HG03378 (cell line): ENCODE measurements at regions not wholly inside any gene's neighbourhood (a gene's known extent, or its start where the extent isn't known, plus 50 kb on each side); places are given as distances from the start of the nearest gene placed in this dataset.

Source experiments
- ATAC-seq: cut with Tn5 transposase; IDR thresholded peaks from one replicate; pipeline ENCODE4 v1.9.1; 2021; ENCODE audit warnings: mild to moderate bottlenecking, moderate library complexity; ENCODE audit not compliant: unreplicated experiment

- no peak for ATAC-seq
Measured at GRCh38 chr11:116563028-116563711, 209.6 kb downstream of the BUD13 start.

GRCh38 chr11:116560589-116560988, 212.2 kb downstream of the BUD13 start:
- no peak for ATAC-seq

- no peak for ATAC-seq
Measured at GRCh38 chr11:116558504-116559211, 214.1 kb downstream of the BUD13 start.

GRCh38 chr11:116557282-116557681, 215.5 kb downstream of the BUD13 start:
- ATAC-seq, result no peak

GRCh38 chr11:116556483-116556882, 216.3 kb downstream of the BUD13 start:
- no peak for ATAC-seq

- ATAC-seq, result no peak
Measured at GRCh38 chr11:116553482-116553881, 219.3 kb downstream of the BUD13 start.

GRCh38 chr11:116551576-116551975, 221.2 kb downstream of the BUD13 start:
- ATAC-seq, result no peak

GRCh38 chr11:116548256-116548655, 224.5 kb downstream of the BUD13 start:
- ATAC-seq, result no peak

- ATAC-seq, result no peak
Measured at GRCh38 chr11:116547571-116547970, 225.2 kb downstream of the BUD13 start.

GRCh38 chr11:116545912-116546311, 226.9 kb downstream of the BUD13 start:
- no peak for ATAC-seq

- no peak for ATAC-seq
Measured at GRCh38 chr11:116544721-116545120, 228.1 kb downstream of the BUD13 start.

GRCh38 chr11:116543911-116544475, 228.8 kb downstream of the BUD13 start:
- ATAC-seq, result no peak

GRCh38 chr11:116543099-116543498, 229.7 kb downstream of the BUD13 start:
- ATAC-seq, result no peak

GRCh38 chr11:116542406-116542805, 230.4 kb downstream of the BUD13 start:
- no peak for ATAC-seq

GRCh38 chr11:116541460-116541859, 231.3 kb downstream of the BUD13 start:
- ATAC-seq, result no peak

GRCh38 chr11:116540645-116541304, 232.0 kb downstream of the BUD13 start:
- ATAC-seq, result no peak

GRCh38 chr11:116539836-116540418, 232.9 kb downstream of the BUD13 start:
- no peak for ATAC-seq

GRCh38 chr11:116539211-116539610, 233.6 kb downstream of the BUD13 start:
- no peak for ATAC-seq

GRCh38 chr11:116538677-116539076, 234.1 kb downstream of the BUD13 start:
- no peak for ATAC-seq

- ATAC-seq, result no peak
Measured at GRCh38 chr11:116537709-116538108, 235.1 kb downstream of the BUD13 start.

- ATAC-seq, result no peak
Measured at GRCh38 chr11:116537121-116537520, 235.7 kb downstream of the BUD13 start.
